HuH-7 (cell line): ENCODE measurements at regions not wholly inside any gene's neighbourhood (a gene's known extent, or its start where the extent isn't known, plus 50 kb on each side); places are given as distances from the start of the nearest gene placed in this dataset.

Experiments used
- DNase-seq: peaks from one replicate; pipeline ENCODE4 v3.0.0; 2011; ENCODE audit warnings: low spot score

DNA sequence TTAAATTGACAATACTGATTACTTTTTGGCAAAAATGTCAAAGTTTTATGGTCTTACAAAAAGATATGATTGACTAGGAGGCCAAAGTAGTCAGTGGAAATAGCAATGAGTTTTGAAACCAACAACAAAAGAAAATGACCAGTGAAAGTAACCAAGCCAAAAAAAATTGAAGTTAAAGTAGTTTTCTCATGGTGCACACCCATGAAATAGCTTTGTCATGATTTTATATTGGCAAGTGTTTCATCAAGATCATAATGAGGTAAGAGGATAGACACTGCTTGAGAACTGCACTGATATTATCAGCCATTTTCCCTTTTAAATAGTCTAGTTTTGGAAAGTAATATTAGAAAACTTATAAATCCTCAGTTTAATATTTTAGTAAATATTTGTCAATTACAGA lies 206.2 kb upstream of the ADAMTS5 start:
- no peak for DNase-seq

DNA sequence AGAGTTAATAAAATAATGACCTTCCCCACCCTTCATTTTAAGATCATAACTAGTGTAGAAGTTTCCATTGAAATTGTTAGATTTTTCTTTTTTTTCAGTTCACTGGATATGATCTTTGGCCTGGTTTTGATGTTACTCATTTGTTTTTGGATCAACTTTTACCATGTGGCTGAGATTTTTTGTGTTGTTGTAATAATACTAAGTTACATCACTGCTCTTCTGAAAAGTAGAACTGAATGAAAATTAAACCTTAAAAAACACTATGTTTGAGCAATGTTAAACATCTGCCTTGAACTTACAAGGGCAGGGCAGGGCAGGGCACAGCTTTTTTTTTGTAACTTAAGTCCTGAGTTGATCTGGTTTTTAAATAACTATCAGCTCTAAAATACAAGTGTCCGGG lies 204.8 kb upstream of the ADAMTS5 start:
- no peak for DNase-seq

DNA sequence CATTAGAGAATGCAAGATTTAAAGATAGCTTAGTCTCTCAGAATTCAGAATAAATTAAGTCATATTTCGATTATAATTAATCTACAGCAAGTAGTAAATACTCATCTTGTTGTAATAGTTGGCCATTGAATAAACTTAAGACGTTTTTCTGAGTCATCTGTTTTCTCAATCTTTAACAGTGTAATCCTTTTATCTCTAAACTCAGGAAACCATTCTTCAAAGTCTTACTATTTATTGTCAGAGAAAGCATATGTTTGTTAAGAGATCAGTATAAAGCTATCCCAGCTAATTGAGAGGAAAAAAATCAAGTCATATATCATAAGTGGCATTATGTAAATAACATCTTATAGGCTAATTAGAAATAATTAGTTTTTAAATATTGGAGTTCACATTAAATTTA lies 201.2 kb upstream of the ADAMTS5 start:
- DNase-seq, result no peak

DNA sequence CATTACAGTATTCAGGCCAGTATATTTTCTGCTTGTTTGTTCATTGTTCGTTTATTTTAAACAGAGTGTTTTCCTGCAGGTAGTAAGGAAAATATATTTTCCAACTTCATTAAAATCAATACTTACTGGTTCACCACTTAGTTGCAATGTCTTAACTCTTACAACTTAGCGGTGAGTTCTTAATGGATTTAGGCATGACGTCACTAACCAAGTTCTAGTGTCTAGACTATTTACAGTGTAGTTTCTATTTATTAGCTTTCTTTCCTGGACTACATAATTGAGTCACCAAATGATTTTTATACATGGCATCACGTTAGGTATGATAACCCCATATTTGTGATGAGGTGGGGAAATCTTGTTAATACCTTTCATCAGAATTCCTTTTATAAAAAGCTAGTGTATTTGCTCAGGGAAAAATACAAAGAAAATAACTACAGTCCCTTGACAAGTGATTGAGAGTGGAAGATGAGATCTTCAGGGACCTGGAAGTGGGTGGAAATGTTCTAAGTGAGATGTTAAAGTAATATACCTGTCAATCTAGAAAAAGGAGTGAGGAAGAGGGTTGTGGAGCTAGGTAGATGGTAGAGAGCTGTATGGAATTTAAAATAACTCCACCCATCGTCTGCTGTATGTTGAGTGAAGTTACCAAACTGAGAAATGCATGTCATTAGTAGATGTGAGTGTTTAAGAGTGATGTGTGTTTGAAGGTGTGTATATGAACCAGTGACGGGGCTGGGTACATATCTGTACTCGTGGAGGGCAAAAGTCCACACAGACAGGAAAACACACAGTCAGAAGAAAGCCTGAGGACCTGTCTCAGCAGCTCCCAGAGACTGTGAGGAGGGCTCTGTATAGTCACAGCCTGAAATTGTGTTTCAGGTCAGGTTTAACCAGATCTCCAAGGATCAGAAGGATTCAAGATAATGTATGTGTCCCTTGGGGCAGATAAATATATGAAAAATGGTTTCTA lies 197.6 kb upstream of the ADAMTS5 start:
- DNase-seq, result no peak

DNA sequence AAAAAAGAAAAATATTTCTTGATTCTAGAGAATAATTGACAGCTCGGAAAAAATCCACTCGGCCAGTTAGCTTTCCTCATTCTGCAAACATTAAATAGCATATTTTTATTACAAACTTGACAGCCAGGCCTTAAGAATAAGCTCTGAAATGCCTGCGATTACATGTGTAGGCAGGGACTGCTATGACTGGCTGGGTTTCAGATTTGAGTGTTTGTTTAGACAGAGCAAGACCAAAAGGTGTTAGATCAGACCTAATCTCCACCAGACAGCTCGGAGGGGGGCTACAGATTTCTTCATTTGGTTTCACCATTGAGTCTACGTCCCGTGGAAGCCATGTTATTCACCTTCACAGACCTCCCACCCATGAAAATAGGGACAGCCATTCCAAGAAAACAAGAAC lies 192.1 kb upstream of the ADAMTS5 start:
- DNase-seq, result no peak

DNA sequence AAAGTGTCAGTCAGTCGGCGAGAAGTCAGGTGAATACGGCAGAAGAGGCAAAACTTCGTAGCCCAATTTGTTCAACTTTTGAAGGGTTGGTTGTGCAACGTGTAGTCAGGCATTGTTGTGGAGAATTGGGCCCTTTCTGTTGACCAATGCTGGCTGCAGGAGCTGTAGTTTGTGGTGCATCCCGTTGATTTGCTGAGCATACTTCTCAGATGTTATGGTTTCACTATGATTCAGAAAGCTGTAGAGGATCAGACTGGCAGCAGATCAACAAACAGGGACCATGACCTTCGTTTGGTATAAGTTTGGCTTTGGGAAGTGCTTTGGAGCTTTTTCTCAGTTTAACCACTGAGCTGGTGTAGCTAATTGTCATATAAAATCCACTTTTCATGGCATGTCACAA lies 190.2 kb upstream of the ADAMTS5 start:
- DNase-seq, result no peak

DNA sequence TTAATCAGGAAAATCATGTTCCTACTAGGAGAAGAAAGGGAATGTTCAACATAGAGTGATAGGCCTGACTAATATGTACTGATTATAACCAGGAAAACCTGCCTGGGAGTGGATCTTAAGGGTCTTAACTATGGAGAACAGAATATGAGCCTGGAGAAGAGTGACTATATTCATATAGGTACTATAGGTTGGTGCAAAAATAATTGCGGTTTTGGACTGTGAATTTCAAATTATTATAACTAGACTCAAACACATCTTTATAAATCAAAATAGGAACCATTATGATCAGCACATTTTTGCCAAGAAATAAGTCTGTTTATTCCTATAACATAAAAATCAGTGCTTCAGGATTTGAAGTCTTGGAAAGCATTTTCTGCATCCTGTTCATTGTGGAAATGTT lies 189.8 kb upstream of the ADAMTS5 start:
- no peak for DNase-seq

DNA sequence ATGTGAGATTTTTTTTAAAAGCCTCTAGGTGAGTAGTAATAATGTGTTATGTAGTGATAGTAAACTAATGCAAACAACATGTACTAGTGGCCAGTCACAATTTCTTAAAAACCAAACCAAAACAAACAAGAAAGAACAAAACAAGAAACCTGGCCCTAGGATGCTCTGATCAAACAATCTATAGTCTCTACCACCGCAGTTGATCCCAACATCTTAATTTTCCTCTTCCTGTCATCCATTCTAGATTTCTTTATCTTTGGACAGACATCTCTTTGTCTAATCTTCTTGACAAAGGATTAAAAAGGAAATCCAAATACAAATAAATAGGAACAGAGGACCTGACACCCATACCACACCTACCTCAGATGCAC lies 188.2 kb upstream of the ADAMTS5 start:
- no peak for DNase-seq

DNA sequence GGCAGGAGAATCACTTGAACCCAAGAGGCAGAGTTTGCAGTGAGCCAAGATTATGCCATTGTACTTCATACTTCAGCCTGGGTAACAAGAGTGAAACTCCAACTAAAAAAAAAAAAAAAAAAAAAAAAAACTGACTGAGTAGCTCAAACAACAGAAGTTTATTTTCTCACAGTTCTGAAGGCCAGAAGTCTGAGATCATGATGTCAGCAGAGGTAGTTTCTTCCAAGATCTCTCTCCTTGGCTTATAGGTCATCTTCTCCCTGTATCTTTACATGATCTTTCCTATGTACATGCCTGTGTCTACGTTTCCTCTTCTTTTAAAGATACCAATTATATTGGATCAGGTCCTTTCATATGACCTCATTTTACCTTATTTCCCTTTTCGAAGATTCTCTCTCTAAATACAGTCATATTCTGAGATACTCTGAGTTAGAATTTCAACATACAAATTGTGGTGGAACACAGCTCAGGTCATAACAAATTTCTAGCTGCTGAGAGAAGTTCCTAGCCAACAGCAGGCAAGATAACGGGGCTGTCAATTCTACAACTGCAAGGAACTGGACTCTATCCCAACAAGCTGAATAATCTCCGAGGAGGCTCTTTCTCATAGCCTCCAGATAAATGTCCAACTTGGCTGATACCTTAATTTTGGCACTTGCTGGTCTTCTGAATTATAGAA lies 187.7 kb upstream of the ADAMTS5 start:
- DNase-seq, result no peak

DNA sequence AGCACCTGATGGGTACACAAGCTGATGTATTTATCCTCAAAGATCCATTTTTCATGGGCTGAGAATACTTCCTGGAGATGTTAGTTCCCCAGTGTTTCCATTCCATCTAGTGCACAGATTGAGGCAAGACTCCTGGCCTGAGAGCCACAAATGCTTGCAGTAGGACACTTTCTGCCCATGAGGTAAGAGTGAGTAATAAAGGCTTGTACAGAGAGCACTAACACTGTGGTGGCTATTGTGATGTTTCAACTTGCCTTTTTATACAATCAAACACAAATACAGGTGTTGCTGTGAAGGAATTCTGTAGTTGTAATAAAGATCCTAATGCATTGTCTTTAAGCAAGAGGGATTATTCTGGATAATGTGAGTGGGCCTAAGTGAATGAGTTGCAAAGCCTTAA lies 186.1 kb upstream of the ADAMTS5 start:
- no peak for DNase-seq

DNA sequence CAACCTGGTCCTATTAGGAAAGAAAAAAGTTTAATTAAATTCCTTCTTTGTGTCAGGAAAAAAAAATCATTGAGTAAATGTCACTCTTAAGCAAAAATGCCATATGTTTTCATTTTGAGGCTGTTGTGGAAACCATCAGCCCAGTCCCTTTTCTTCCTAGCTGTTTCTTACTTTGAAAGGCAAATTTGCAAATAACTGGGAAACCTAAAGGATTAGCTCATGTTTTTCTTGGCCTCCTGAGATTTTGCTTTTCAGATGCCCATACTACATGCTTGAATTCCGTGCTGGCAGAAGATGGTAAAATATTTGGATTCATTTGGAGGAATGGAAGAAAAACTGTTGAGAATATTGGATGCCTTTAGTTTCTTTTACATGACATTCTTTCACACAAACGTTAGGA lies 182.1 kb upstream of the ADAMTS5 start:
- DNase-seq, result no peak

DNA sequence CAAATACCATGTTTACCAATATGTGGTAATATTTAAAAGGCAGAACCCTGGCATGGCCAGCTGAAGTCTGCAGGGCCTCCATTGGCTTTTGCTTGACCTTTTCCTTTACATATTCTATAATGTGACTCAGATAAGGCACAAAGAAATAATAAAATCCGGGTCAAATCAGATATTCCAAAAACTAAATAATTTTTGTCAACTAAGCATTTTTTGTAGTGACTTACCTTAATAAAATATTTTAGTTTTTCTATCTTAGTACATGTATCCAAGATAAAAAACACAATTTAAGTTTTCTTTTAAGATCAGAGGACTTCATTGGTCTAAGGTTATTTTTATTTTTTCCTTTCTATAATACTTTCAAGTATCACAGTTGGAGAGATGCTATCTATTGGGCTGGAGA lies 179.4 kb upstream of the ADAMTS5 start:
- DNase-seq, result no peak

DNA sequence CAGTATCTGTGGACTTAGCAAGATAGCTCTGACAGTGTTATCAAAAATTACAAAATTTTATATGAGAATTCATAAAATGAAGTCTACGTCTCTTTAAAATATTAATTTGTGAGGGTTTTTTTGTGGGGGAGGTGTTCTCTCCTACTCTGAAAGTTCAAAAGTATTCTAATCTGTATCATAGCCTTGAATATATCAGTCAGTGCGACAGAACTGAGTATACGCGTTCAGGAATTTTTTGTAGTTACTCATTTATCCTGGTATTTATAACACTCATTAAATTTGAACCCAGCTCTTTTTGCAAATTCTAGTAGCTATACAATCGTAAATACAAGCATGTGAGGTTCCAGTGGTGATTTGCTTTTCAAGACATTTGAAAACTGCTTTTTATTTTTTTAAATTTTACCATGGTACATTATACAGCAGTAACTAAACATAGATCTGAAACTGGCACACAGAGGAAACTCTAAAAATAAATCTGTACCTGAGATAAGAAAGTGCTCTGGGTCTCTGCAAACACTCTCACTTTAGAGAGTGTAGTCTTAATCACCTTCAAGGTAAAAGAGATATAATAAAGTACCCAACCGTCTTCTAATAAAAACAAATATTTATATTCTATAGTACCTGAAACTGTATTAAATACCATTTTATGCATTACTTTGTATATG lies 178.4 kb upstream of the ADAMTS5 start:
- DNase-seq, result no peak

DNA sequence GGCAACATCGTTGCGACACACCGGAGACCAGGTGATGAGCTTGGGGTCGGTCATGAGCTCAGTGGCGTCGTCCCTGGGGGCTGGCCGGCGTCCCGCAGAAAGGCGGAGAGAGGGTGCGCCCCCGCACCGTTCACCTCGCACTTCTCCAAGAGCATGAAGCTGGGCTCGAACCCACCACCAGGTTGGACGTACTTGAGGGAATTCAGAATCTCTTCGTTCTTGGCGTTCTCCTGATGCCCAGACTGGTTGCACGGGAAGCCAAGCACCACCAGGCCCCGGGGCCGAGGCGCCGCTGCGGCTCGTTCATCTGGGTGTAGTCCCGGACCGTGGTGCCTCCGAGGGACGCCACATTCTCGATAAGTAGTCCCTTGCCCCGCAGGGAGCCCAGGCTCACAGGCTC lies 176.6 kb upstream of the ADAMTS5 start:
- no peak for DNase-seq

DNA sequence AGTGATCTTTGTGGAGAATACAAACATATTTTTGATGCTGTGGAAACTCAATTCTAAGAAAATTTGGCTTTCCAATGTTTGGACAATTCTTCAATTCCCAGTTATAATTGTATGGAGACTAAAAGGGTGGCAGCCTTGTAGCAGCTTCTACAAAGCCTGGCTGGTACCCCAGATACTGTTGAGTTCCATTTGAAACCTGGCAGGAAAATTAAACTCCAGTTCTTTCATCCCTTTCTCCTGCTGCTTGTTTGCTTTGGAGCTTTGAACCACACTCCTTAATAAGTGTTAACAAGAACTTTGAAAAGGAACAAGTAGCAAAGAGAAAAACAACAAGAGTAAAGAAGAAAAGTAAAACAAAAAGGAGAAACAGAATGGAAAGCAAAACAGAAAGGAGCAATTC lies 172.6 kb upstream of the ADAMTS5 start:
- DNase-seq, result no peak

DNA sequence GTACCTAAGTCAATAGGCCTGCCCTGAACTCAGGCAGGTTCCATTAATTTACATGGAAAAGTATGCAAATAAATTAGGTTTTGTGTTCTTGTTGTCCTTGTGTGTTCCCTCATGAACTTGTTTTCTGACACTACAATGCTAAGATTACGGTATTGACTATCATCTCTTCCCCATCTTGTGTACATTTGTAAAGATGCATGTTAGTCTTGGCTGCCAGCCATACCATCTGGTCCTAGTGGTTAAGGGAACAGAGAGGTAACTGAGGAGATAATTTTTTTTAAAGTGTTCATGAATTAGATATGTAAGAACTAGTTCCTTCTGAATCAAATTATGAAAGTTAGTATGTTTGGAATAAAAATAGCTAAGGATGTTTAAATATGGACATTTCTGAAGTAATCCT lies 167.6 kb upstream of the ADAMTS5 start:
- DNase-seq, result no peak

DNA sequence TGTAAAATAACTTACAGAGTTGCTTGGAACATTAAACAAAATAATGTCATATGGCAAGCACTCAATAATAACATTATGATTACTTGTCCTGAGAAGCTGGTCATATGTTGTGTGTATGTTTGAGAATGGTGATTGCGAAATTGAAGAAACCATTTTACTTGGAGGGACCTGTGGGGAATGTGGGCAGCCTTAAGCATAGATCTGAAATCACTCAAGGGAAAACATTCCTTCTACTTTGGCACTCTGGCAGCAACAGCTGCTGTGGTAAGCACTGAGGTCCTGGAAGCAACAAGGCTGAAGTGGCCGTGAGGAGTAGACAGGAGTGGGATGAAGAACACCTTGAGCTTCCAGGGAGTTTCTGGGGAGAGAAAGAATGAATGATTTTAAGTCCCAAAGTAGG lies 165.4 kb upstream of the ADAMTS5 start:
- no peak for DNase-seq

DNA sequence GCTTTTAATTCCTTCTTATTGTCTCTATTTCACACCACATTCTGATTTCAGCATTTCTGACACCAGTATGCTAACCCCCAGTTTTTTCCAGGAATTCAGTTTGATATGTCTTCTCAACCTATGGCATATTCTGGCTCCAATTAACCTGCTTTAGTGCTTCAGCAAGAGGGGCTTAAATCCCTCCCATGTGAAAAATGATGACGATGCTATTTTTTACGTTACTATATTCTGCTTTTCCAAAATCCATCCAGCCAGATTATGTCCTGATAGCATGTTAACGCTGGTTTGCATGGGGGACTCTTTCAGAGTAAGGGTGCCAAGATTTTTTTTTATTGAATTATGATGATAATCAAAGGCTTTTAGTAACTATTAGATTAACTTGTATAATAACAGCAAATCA lies 163.3 kb upstream of the ADAMTS5 start:
- DNase-seq, result no peak

DNA sequence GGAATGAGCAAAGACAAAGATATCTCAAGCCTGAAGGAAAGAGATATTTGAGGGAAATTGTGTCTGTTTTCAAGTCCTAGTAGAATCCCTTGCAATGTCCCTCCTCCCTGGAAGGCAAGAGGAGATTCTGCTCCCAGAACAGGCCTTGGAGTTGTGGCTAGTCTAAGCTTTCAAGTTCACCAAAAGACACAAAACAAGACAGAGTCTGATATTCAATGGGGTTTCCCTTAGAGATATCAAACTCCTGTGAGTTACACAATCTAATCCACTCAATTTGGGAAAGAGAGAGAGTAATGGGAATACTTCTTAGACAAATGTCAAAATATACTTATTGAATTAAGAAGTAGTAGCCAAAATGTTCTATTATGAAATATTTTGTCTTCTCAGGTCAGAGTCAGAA lies 162.8 kb upstream of the ADAMTS5 start:
- no peak for DNase-seq

DNA sequence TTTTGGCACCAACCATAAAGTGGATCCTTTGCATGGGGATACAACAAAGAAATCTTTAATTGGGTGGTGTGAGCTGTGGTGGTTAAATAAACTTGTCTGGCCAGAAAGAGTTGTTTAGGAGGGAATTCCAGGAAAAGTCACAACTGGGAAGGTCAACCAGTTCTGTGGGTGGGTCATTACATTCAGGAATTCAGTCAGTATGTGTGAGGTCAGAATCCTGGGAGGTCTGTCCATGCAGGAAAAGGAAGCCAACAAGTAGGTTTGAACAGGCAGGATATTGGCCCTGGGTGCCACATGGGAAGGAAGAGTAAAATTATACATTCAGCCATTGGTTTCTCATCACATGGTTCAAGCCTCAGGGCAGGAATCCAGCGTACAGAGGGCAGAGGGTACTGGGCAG lies 162.3 kb upstream of the ADAMTS5 start:
- DNase-seq, result no peak

DNA sequence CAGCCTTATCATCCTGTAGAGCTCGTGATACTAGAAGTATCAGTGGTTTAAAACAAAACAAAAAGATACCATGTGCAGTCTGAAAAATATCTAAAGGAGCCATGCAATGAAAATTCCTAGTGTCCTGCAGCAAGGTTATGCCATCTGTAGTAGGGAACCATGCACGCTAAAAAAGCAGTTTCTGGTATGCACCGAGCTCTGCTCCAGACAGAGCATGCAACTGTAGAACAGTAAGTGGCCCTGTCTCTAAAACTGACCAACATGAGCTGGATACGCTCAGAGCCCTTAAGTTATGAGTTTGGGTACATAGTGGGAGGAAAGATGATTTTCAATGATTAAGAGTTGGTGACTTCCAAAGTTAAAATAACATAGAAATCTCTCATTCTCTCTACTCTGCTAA lies 159.3 kb upstream of the ADAMTS5 start:
- DNase-seq, result no peak

DNA sequence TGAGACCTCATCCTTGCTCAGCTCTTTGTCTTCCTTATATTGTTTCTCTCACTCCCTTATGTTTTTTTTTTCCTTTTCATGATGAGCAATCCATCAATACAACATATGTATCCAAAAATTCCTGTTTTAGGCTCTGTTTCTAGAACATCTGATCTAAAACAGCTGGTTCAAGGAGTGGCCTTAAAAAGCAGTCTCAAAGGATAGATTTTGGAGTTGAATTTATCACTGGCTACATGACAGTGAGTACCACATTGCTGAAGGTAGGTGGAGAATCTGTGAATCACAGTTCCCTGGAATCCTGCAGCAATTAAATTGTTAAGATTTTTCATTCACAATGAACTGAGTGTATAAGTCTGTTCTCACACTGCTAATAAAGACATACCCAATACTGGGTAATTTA lies 155.8 kb upstream of the ADAMTS5 start:
- no peak for DNase-seq

DNA sequence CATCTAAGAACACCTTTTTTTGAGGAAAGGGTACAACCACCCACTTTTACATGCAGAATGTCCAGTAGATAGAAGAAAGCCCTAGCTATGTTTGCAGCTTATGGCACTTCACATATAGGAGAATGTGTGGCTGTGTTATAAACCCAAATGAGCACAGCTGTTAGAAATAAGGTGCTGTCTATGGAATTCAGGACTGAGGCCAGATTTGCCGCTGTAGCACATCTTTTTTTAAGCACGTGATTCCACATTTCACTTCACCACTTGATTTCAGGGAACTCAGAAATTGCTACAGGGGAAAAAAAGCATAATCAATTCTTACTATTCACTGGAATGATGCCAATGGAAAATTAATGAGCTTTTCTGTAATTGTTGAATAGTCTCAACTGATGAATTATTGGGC lies 147.2 kb upstream of the ADAMTS5 start:
- no peak for DNase-seq
